Activated T-helper 17 cell treated with anti-CD3 and anti-CD28 coated beads, Interleukin-2, amount 50 U/mL, for 72 hours (primary cell): ENCODE measurements at regions not wholly inside any gene's neighbourhood (a gene's known extent, or its start where the extent isn't known, plus 50 kb on each side); places are given as distances from the start of the nearest gene placed in this dataset.

Experiments
- ATAC-seq: fragments of 150-1000 bp; cut with Tn5 transposase; replicated peaks from 2 replicates; pipeline ENCODE4 v1.10.0; 2021; ENCODE audit warnings: mild to moderate bottlenecking, moderate library complexity
- H3K27ac Mint-ChIP-seq: one replicate; pipeline ENCODE4 v1.8.0; 2022; ENCODE audit warnings: mixed read lengths
- H3K27me3 Mint-ChIP-seq: one replicate; pipeline ENCODE4 v1.8.0; 2022; ENCODE audit warnings: mixed read lengths
- H3K36me3 Mint-ChIP-seq: one replicate; pipeline ENCODE4 v1.8.0; 2022; ENCODE audit warnings: low read depth, mild to moderate bottlenecking, mixed read lengths
- H3K4me1 Mint-ChIP-seq: one replicate; pipeline ENCODE4 v1.8.0; 2022; ENCODE audit warnings: mixed read lengths
- H3K4me3 Mint-ChIP-seq: one replicate; pipeline ENCODE4 v1.8.0; 2022; ENCODE audit warnings: mild to moderate bottlenecking, mixed read lengths
- H3K9me3 Mint-ChIP-seq: one replicate; pipeline ENCODE4 v1.8.0; 2022; ENCODE audit warnings: mixed read lengths

GRCh38 chr4:18754180-18754579 lies 732.6 kb upstream of the LCORL start:
- no peaks in the 10 kb centered on the region for H3K36me3 Mint-ChIP-seq
- H3K9me3 Mint-ChIP-seq: peaks cover 17% of the 10 kb centered on the region
- ATAC-seq: no peak
- no peak overlapping the region for H3K4me3 Mint-ChIP-seq
- H3K27ac Mint-ChIP-seq: no peak overlapping the region
- H3K27me3 Mint-ChIP-seq: no peaks in the 10 kb centered on the region
- H3K4me1 Mint-ChIP-seq: no peaks in the 10 kb centered on the region

- Mint-ChIP-seq H3K36me3 (no peaks in the 10 kb centered on the region), H3K4me1 (no peaks in the 10 kb centered on the region), H3K27me3 (no peaks in the 10 kb centered on the region), H3K27ac (no peak overlapping the region), H3K9me3 (peaks cover 13% of the 10 kb centered on the region), H3K4me3 (no peak overlapping the region)
- no peak for ATAC-seq
These were observed 729.5 kb upstream of the LCORL start for GRCh38 chr4:18751083-18751482.

GRCh38 chr4:18749391-18749790 lies 727.8 kb upstream of the LCORL start:
- ATAC-seq: no peak
- H3K27ac Mint-ChIP-seq: no peak overlapping the region
- H3K27me3 Mint-ChIP-seq: no peaks in the 10 kb centered on the region
- H3K4me1 Mint-ChIP-seq: no peaks in the 10 kb centered on the region
- H3K4me3 Mint-ChIP-seq: no peak overlapping the region
- H3K36me3 Mint-ChIP-seq: no peaks in the 10 kb centered on the region
- H3K9me3 Mint-ChIP-seq: peaks cover 5% of the 10 kb centered on the region

- H3K27me3 Mint-ChIP-seq: no peaks in the 10 kb centered on the region
- H3K27ac Mint-ChIP-seq: no peak overlapping the region
- no peak for ATAC-seq
- H3K4me3 Mint-ChIP-seq: no peak overlapping the region
- H3K36me3 Mint-ChIP-seq: no peaks in the 10 kb centered on the region
- H3K4me1 Mint-ChIP-seq: no peaks in the 10 kb centered on the region
- no peaks in the 10 kb centered on the region for H3K9me3 Mint-ChIP-seq
These were observed 715.0 kb upstream of the LCORL start for GRCh38 chr4:18736551-18736950.

- Mint-ChIP-seq H3K9me3 (no peaks in the 10 kb centered on the region), H3K4me1 (no peaks in the 10 kb centered on the region)
- ATAC-seq: no peak
These were observed 714.2 kb upstream of the LCORL start for GRCh38 chr4:18735740-18736268.

GRCh38 chr4:18734405-18734804 lies 712.9 kb upstream of the LCORL start:
- Mint-ChIP-seq H3K27me3 (no peaks in the 10 kb centered on the region), H3K9me3 (peaks cover 4% of the 10 kb centered on the region), H3K36me3 (no peaks in the 10 kb centered on the region), H3K4me3 (no peak overlapping the region), H3K4me1 (no peaks in the 10 kb centered on the region), H3K27ac (no peak overlapping the region)
- no peak for ATAC-seq

More at GRCh38 chr4:18735740-18736268, 714.2 kb upstream of the LCORL start:
- Mint-ChIP-seq H3K27me3 (no peaks in the 10 kb centered on the region), H3K4me3 (no peak overlapping the region), H3K27ac (no peak overlapping the region), H3K36me3 (no peaks in the 10 kb centered on the region)

GRCh38 chr4:18733961-18734360 lies 712.4 kb upstream of the LCORL start:
- Mint-ChIP-seq H3K36me3 (no peaks in the 10 kb centered on the region), H3K27me3 (no peaks in the 10 kb centered on the region), H3K9me3 (peaks cover 4% of the 10 kb centered on the region), H3K27ac (no peak overlapping the region), H3K4me1 (no peaks in the 10 kb centered on the region), H3K4me3 (no peak overlapping the region)
- ATAC-seq: no peak

GRCh38 chr4:18722748-18723191 lies 701.2 kb upstream of the LCORL start:
- no peaks in the 10 kb centered on the region for H3K4me1 Mint-ChIP-seq
- H3K4me3 Mint-ChIP-seq: no peak overlapping the region
- H3K9me3 Mint-ChIP-seq: peaks cover 6% of the 10 kb centered on the region
- H3K27me3 Mint-ChIP-seq: no peaks in the 10 kb centered on the region
- no peaks in the 10 kb centered on the region for H3K36me3 Mint-ChIP-seq
- no peak for ATAC-seq
- H3K27ac Mint-ChIP-seq: no peak overlapping the region

GRCh38 chr4:18698119-18698883 lies 676.7 kb upstream of the LCORL start:
- H3K4me1 Mint-ChIP-seq: no peaks in the 10 kb centered on the region
- H3K27ac Mint-ChIP-seq: no peak overlapping the region
- no peak overlapping the region for H3K4me3 Mint-ChIP-seq
- H3K9me3 Mint-ChIP-seq: peaks cover 3% of the 10 kb centered on the region
- no peak for ATAC-seq
- H3K36me3 Mint-ChIP-seq: no peaks in the 10 kb centered on the region
- peaks cover 9% of the 10 kb centered on the region for H3K27me3 Mint-ChIP-seq

GRCh38 chr4:18695733-18696527 lies 674.4 kb upstream of the LCORL start:
- peaks cover 9% of the 10 kb centered on the region for H3K27me3 Mint-ChIP-seq
- no peaks in the 10 kb centered on the region for H3K9me3 Mint-ChIP-seq
- H3K4me1 Mint-ChIP-seq: no peaks in the 10 kb centered on the region
- no peaks in the 10 kb centered on the region for H3K36me3 Mint-ChIP-seq
- H3K27ac Mint-ChIP-seq: no peak overlapping the region
- H3K4me3 Mint-ChIP-seq: no peak overlapping the region
- ATAC-seq: no peak

GRCh38 chr4:18691431-18692200 lies 670.1 kb upstream of the LCORL start:
- H3K9me3 Mint-ChIP-seq: no peaks in the 10 kb centered on the region
- H3K4me3 Mint-ChIP-seq: no peak overlapping the region
- H3K27me3 Mint-ChIP-seq: peaks cover 4% of the 10 kb centered on the region
- no peaks in the 10 kb centered on the region for H3K36me3 Mint-ChIP-seq
- H3K27ac Mint-ChIP-seq: no peak overlapping the region
- H3K4me1 Mint-ChIP-seq: no peaks in the 10 kb centered on the region
- no peak for ATAC-seq

GRCh38 chr4:18690291-18690955 lies 668.9 kb upstream of the LCORL start:
- Mint-ChIP-seq H3K27ac (no peak overlapping the region), H3K4me1 (no peaks in the 10 kb centered on the region), H3K4me3 (no peak overlapping the region), H3K9me3 (no peaks in the 10 kb centered on the region), H3K27me3 (peaks cover 4% of the 10 kb centered on the region), H3K36me3 (no peaks in the 10 kb centered on the region)
- no peak for ATAC-seq

GRCh38 chr4:18689308-18690115 lies 668.0 kb upstream of the LCORL start:
- ATAC-seq: no peak

More at GRCh38 chr4:18689308-18690115, 668.0 kb upstream of the LCORL start:
- no peaks in the 10 kb centered on the region for H3K9me3 Mint-ChIP-seq
- H3K27me3 Mint-ChIP-seq: peaks cover 4% of the 10 kb centered on the region
- H3K27ac Mint-ChIP-seq: no peak overlapping the region
- H3K4me3 Mint-ChIP-seq: no peak overlapping the region
- no peaks in the 10 kb centered on the region for H3K4me1 Mint-ChIP-seq
- no peaks in the 10 kb centered on the region for H3K36me3 Mint-ChIP-seq
